SH-SY5Y (cell line): ENCODE measurements at regions not wholly inside any gene's neighbourhood (a gene's known extent, or its start where the extent isn't known, plus 50 kb on each side); places are given as distances from the start of the nearest gene placed in this dataset.

Source experiments
- GATA2 ChIP-seq: IDR thresholded peaks from 2 replicates; pipeline ENCODE4 v1.6.1; 2011; ENCODE audit warnings: mild to moderate bottlenecking, low read depth, low read length
- GATA3 ChIP-seq: IDR thresholded peaks from 2 replicates; pipeline ENCODE4 v1.6.1; 2011; ENCODE audit warnings: low read depth, mild to moderate bottlenecking, low read length, moderate library complexity

- TF ChIP-seq GATA3: no peak
- TF ChIP-seq GATA2: no peak
Measured at GRCh38 chr5:109998208-109998607, 308.5 kb downstream of the MAN2A1 start.
